GM10248 (cell line): ENCODE measurements at regions not wholly inside any gene's neighbourhood (a gene's known extent, or its start where the extent isn't known, plus 50 kb on each side); places are given as distances from the start of the nearest gene placed in this dataset.
"Not testable (repeated sequence)": the region's sequence is repeated elsewhere in the genome, so short reads cannot be mapped to it uniquely, and the experiment has no call there.

Source experiments
- CTCF ChIA-PET: fragments of 300-600 bp; sonication (Branson Sonifier 250); formaldehyde crosslinking; extraction: SDS; loops from one replicate; lab custom pipeline; 2021; ENCODE audit warnings: antibody characterized with exemption; lab: Yijun Ruan, JAX
- POLR2A ChIA-PET: fragments of 350-650 bp; sonication (Branson Sonifier 250); formaldehyde crosslinking; extraction: SDS; loops from one replicate; lab custom pipeline; 2020; ENCODE audit warnings: antibody characterized with exemption; lab: Yijun Ruan, JAX
- DNase-seq: peaks from one replicate; pipeline ENCODE4 v3.0.0; 2012; ENCODE audit errors: extremely low spot score
- CTCF ChIP-seq: IDR thresholded peaks from 2 replicates; pipeline ENCODE4 v1.5.1; 2012; ENCODE audit warnings: mild to moderate bottlenecking, low read depth; ENCODE audit errors: extremely low read depth, missing control alignments, control extremely low read depth

- DNase-seq: no peak
- TF ChIP-seq CTCF: no peak
- POLR2A ChIA-PET: no interaction called here
- CTCF ChIA-PET: interaction anchor here (2.1 kb wide), 1 partner anchor 9 kb away, joined by 7 read pairs; no protein-coding TSS in a partner anchor
Observed at GRCh38 chr9:2427120-2427891, 194.3 kb upstream of the VLDLR start.

- ChIA-PET CTCF (interaction anchor here (1.2 kb wide), 2 partner anchors 9 to 50 kb away, joined by 3 read pairs; no protein-coding TSS in a partner anchor), POLR2A (no interaction called here)
- TF ChIP-seq CTCF: no peak
Observed at GRCh38 chr9:2439957-2440356, 181.6 kb upstream of the VLDLR start.

GRCh38 chr9:2443933-2444332, 177.7 kb upstream of the VLDLR start:
- POLR2A ChIA-PET, DNase-seq: not testable (repeated sequence)
- CTCF ChIA-PET: interaction anchor here (1.3 to 2.2 kb wide), 2 partner anchors 10 to 24 kb away, joined by 3 to 5 read pairs; no protein-coding TSS in a partner anchor

More at GRCh38 chr9:2439957-2440356, 181.6 kb upstream of the VLDLR start:
- DNase-seq: no peak

GRCh38 chr9:2448193-2448738, 173.3 kb upstream of the VLDLR start:
- TF ChIP-seq CTCF: no peak
- ChIA-PET POLR2A (no interaction called here), CTCF (interaction anchor here (0.9 to 1.4 kb wide), 3 partner anchors 8 to 123 kb away, joined by 3 read pairs; no protein-coding TSS in a partner anchor)
- no peak for DNase-seq

- CTCF ChIA-PET: no interaction called here
- no peak for DNase-seq
- POLR2A ChIA-PET: no interaction called here
- TF ChIP-seq CTCF: no peak
Observed at GRCh38 chr9:2453106-2453505, 168.5 kb upstream of the VLDLR start.

- DNase-seq: no peak
- TF ChIP-seq CTCF: no peak
- CTCF ChIA-PET: interaction anchor here (0.9 to 1.0 kb wide), 2 partner anchors 9 to 12 kb away, joined by 3 to 5 read pairs; no protein-coding TSS in a partner anchor
- POLR2A ChIA-PET: no interaction called here
Observed at GRCh38 chr9:2453701-2454100, 167.9 kb upstream of the VLDLR start.

- ChIA-PET POLR2A (no interaction called here), CTCF (no interaction called here)
- no peak for DNase-seq
- no peak for TF ChIP-seq CTCF
Observed at GRCh38 chr9:2459756-2460155, 161.8 kb upstream of the VLDLR start.
